HCT116 (cell line): ENCODE measurements at regions not wholly inside any gene's neighbourhood (a gene's known extent, or its start where the extent isn't known, plus 50 kb on each side); places are given as distances from the start of the nearest gene placed in this dataset.

Source experiments
- ATF3 ChIP-seq: IDR thresholded peaks from 2 replicates; pipeline ENCODE4 v1.6.1; 2012
- CTCF ChIP-seq, 3 experiments: fragments of 200-600 bp in 1 of 3; sonication (generic) in 1 of 3; IDR thresholded peaks in 2 of 3; conservative IDR thresholded peaks in 1 of 3; 2 replicates each; pipeline ENCODE4 v1.5.1; 2012 to 2017; ENCODE audit warnings: low read depth in 2 of 3, low read length in 2 of 3, antibody characterized with exemption in 1 of 3, borderline replicate concordance in 1 of 3, control low read depth in 1 of 3, mild to moderate bottlenecking in 1 of 3, mixed read lengths in 1 of 3, mixed run types in 1 of 3, moderate library complexity in 1 of 3; ENCODE audit not compliant: insufficient read depth in 1 of 3
- POLR2A ChIP-seq: IDR thresholded peaks from 2 replicates; pipeline ENCODE4 v1.7.0; 2011; ENCODE audit warnings: borderline replicate concordance; ENCODE audit not compliant: insufficient read depth, insufficient read length; ENCODE audit errors: extremely low read depth
- POLR2AphosphoS5 ChIP-seq: IDR thresholded peaks from 2 replicates; pipeline ENCODE4 v1.6.1; 2011; ENCODE audit warnings: mild to moderate bottlenecking, low read depth, low read length, moderate library complexity

DNA sequence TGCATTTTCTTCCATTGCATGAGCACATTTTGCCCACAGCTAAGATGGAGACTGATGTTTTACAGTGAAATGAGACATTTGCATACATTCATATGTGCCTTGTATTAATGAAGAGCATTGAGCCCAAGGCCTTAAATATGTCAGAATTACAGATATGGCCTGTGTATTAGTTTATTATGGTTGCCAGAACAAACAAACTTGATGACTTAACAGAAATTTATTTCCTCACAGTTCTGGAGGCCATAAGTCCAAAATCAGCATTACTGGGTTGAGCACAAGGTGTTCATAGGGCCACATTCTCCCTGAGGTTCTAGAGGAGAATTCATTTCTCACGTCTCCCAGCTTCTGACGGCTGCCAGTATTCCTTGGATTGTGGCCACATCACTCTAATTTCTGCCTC, 302.6 kb upstream of the TGFBR2 start:
- TF ChIP-seq CTCF (IDR thresholded peaks at IDR 0.05 in 2 of 3, conservative IDR thresholded peaks at IDR 0.05 in 1 of 3; ENCODE audit: borderline replicate concordance in 1 of 3, insufficient read depth in 1 of 3, low read depth in 2 of 3, low read length in 2 of 3): no peak
- no peak for TF ChIP-seq POLR2A
- TF ChIP-seq ATF3: no peak
- TF ChIP-seq POLR2AphosphoS5: no peak
